ENCODE measurements at regions not wholly inside any gene's neighbourhood (a gene's known extent, or its start where the extent isn't known, plus 50 kb on each side); places are given as distances from the start of the nearest gene placed in this dataset.
A peak's percentile ranks its signal among the peaks of the same experiment; 100 is the strongest.
"Not testable (repeated sequence)": the region's sequence is repeated elsewhere in the genome, so short reads cannot be mapped to it uniquely, and the experiment has no call there.

- DNase-seq (ENCODE audit: low spot score): no peak
These were observed 52.1 kb downstream of the PWWP3B start for GRCh38 chrX:106220177-106220576.

- DNase-seq (ENCODE audit: low spot score): no peak
These were observed 75.3 kb downstream of the PWWP3B start for GRCh38 chrX:106243376-106243775.

GRCh38 chrX:106246511-106246910 is 78.4 kb downstream of the PWWP3B start:
- no peak for DNase-seq (ENCODE audit: low spot score)

- no peak for DNase-seq (ENCODE audit: low spot score)
These were observed 79.1 kb downstream of the PWWP3B start for GRCh38 chrX:106247162-106247561.

- DNase-seq (ENCODE audit: low spot score): no peak
These were observed 81.7 kb downstream of the PWWP3B start for GRCh38 chrX:106249706-106250379.

- DNase-seq (ENCODE audit: low spot score): no peak
These were observed 95.7 kb downstream of the PWWP3B start for GRCh38 chrX:106263817-106264216.

GRCh38 chrX:106273947-106274587 is 106.0 kb downstream of the PWWP3B start:
- not testable (repeated sequence) for DNase-seq (ENCODE audit: low spot score)

GRCh38 chrX:106275172-106275571 is 107.1 kb downstream of the PWWP3B start:
- DNase-seq (ENCODE audit: low spot score): not testable (repeated sequence)

GRCh38 chrX:106278951-106279350 is 110.8 kb downstream of the PWWP3B start:
- DNase-seq (ENCODE audit: low spot score): no peak

- no peak for DNase-seq (ENCODE audit: low spot score)
These were observed 113.3 kb downstream of the PWWP3B start for GRCh38 chrX:106281383-106281782.

- DNase-seq (ENCODE audit: low spot score): no peak
These were observed 115.7 kb downstream of the PWWP3B start for GRCh38 chrX:106283841-106284240.

- DNase-seq (ENCODE audit: low spot score): no peak
These were observed 116.4 kb downstream of the PWWP3B start for GRCh38 chrX:106284431-106285025.

- DNase-seq (ENCODE audit: low spot score): peak; percentile 9
These were observed 118.0 kb downstream of the PWWP3B start for GRCh38 chrX:106286053-106286650.

GRCh38 chrX:106290778-106291177 is 122.7 kb downstream of the PWWP3B start:
- DNase-seq (ENCODE audit: low spot score): not testable (repeated sequence)

GRCh38 chrX:106291779-106292390 is 123.8 kb downstream of the PWWP3B start:
- not testable (repeated sequence) for DNase-seq (ENCODE audit: low spot score)

- DNase-seq (ENCODE audit: low spot score): peak; percentile 64
These were observed 132.1 kb downstream of the PWWP3B start for GRCh38 chrX:106300239-106300638.

GRCh38 chrX:106300656-106301055 is 132.6 kb downstream of the PWWP3B start:
- no peak for DNase-seq (ENCODE audit: low spot score)

GRCh38 chrX:106302304-106302703 is 134.2 kb downstream of the PWWP3B start:
- no peak for DNase-seq (ENCODE audit: low spot score)

GRCh38 chrX:106306391-106306947 is 138.4 kb downstream of the PWWP3B start:
- no peak for DNase-seq (ENCODE audit: low spot score)

- DNase-seq (ENCODE audit: low spot score): no peak
These were observed 155.3 kb downstream of the PWWP3B start for GRCh38 chrX:106323357-106323756.

GRCh38 chrX:106331606-106332005 is 163.5 kb downstream of the PWWP3B start:
- DNase-seq (ENCODE audit: low spot score): no peak

GRCh38 chrX:106341823-106342222 is 173.7 kb downstream of the PWWP3B start:
- DNase-seq (ENCODE audit: low spot score): no peak
